Endothelial cell of umbilical vein (primary cell): ENCODE measurements at regions not wholly inside any gene's neighbourhood (a gene's known extent, or its start where the extent isn't known, plus 50 kb on each side); places are given as distances from the start of the nearest gene placed in this dataset.
"Not testable (repeated sequence)": the region's sequence is repeated elsewhere in the genome, so short reads cannot be mapped to it uniquely, and the experiment has no call there.

Source experiments
- CTCF ChIP-seq, 2 donors: IDR thresholded peaks; 1 replicate in 1 of 2; 2 replicates in 1 of 2; pipeline ENCODE4 v1.5.1; 2011; ENCODE audit warnings: low read length in 2 of 2, mild to moderate bottlenecking in 2 of 2, moderate library complexity in 2 of 2, control low read depth in 1 of 2, inconsistent platforms in 1 of 2, low read depth in 1 of 2; ENCODE audit not compliant: insufficient read depth in 1 of 2; ENCODE audit errors: extremely low read depth in 1 of 2
- EZH2 ChIP-seq: IDR thresholded peaks from 2 replicates; pipeline ENCODE4 v1.6.1; 2012; ENCODE audit warnings: borderline replicate concordance, low read depth, mild to moderate bottlenecking, moderate library complexity, low read length, inconsistent platforms; ENCODE audit not compliant: severe bottlenecking
- FOS ChIP-seq: IDR thresholded peaks from 2 replicates; pipeline ENCODE4 v1.6.1; 2011; ENCODE audit warnings: mild to moderate bottlenecking, low read length, moderate library complexity, borderline replicate concordance; ENCODE audit not compliant: insufficient read depth
- POLR2A ChIP-seq: IDR thresholded peaks from 2 replicates; pipeline ENCODE4 v1.6.1; 2012; ENCODE audit warnings: low read depth, mild to moderate bottlenecking, control low read depth, low read length
- POLR2AphosphoS5 ChIP-seq: IDR thresholded peaks from 2 replicates; pipeline ENCODE4 v1.6.1; 2012; ENCODE audit warnings: low read depth, mild to moderate bottlenecking, control low read depth, low read length, moderate library complexity; ENCODE audit not compliant: insufficient read depth

DNA sequence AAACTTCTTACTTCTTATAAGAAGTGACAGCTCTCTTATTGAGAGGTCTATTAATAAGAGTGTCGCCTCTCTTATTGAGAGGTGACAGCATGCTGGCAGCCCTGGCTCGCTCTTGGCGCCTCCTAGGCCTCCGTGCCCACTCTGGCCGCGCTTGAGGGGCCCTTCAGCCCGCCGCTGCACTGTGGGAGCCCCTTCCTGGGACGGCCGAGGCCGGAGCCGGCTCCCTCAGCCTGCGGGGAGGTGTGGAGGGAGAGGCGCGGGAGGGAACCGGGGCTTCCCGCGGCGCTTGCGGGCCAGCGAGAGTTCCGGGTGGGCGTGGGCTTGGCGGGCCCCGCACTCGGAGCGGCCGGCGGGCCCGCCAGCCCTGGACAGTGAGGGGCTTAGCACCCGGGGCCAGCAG, 554.2 kb upstream of the ACTRT1 start:
- TF ChIP-seq CTCF (IDR thresholded peaks at IDR 0.05; ENCODE audit: extremely low read depth in 1 of 2, insufficient read depth in 1 of 2, low read depth in 1 of 2, low read length in 2 of 2); EZH2; POLR2A; FOS; POLR2AphosphoS5: not testable (repeated sequence)
